Esophagus squamous epithelium (tissue), 4 donors: ENCODE measurements at regions not wholly inside any gene's neighbourhood (a gene's known extent, or its start where the extent isn't known, plus 50 kb on each side); places are given as distances from the start of the nearest gene placed in this dataset.

Source experiments
- CTCF ChIP-seq, 6 experiments: fragments of 450-650 bp in 4 of 6; fragments of 200-600 bp in 2 of 6; sonication (generic) in 2 of 6; IDR thresholded peaks; one replicate each; pipeline ENCODE4 v1.5.1; 2016 to 2019; ENCODE audit warnings: antibody characterized with exemption in 6 of 6, mild to moderate bottlenecking in 4 of 6, moderate library complexity in 4 of 6
- POLR2A ChIP-seq, 4 donors: fragments of 450-650 bp; IDR thresholded peaks; one replicate each; pipeline ENCODE4 v1.6.1; 2017; ENCODE audit warnings: antibody characterized with exemption in 4 of 4, mild to moderate bottlenecking in 4 of 4, moderate library complexity in 3 of 4

GRCh38 chr5:86199287-86199686, 418.5 kb upstream of the COX7C start:
- TF ChIP-seq POLR2A (IDR thresholded peaks at IDR 0.05) (no peak), CTCF (IDR thresholded peaks at IDR 0.05) (no peak)
